HCT116 (cell line): ENCODE measurements at regions not wholly inside any gene's neighbourhood (a gene's known extent, or its start where the extent isn't known, plus 50 kb on each side); places are given as distances from the start of the nearest gene placed in this dataset.

Source experiments
- ATAC-seq: fragments of 200-7000 bp; cut with Tn5 transposase; 2 replicates; pipeline ENCODE4 v1.9.1; 2020; ENCODE audit warnings: mild to moderate bottlenecking, moderate library complexity
- BruUV-seq: library from RNA; stranded (reverse); fragments of 400-500 nt; replicated peaks from 2 replicates; lab custom pipeline; 2021; lab: Mats Ljungman, UMichigan
- CTCF ChIA-PET: fragments of 300-600 bp; sonication (Branson Sonifier 250); formaldehyde crosslinking; loops from one replicate; lab custom pipeline; 2021; ENCODE audit warnings: antibody characterized with exemption; lab: Charles Lee
- POLR2A ChIA-PET: fragments of 300-600, 350-600 bp; sonication (Branson Sonifier 250); formaldehyde crosslinking; loops from one replicate; lab custom pipeline; 2021; ENCODE audit warnings: antibody characterized with exemption; lab: Charles Lee
- RAD21 ChIA-PET, 2 experiments: fragments of 300-600 bp; sonication (Branson Sonifier 250); formaldehyde crosslinking; loops; one replicate each; lab custom pipeline; 2023; ENCODE audit warnings: low total read pairs in 2 of 2; ENCODE audit not compliant: uncharacterized antibody in 2 of 2, unreplicated experiment in 2 of 2, low non-redundant PET in 1 of 2; lab: Charles Lee
- DNase-seq: peaks from one replicate; pipeline ENCODE4 v3.0.0-alpha.2; 2010; ENCODE audit warnings: low read depth, low spot score
- H2AFZ ChIP-seq: fragments of 200-600 bp; shearing (Covaris generic), sonication (generic); 2 replicates; pipeline ENCODE4 v1.6.1; 2017; ENCODE audit warnings: low read depth, mixed run types, mixed read lengths, antibody characterized with exemption, low read length; ENCODE audit not compliant: poor library complexity, severe bottlenecking
- H3K27ac ChIP-seq: 2 replicates; pipeline ENCODE4 v1.5.1; 2012; ENCODE audit warnings: low read depth, low read length
- H3K27me3 ChIP-seq: fragments of 200-600 bp; sonication (generic); 2 replicates; pipeline ENCODE4 v1.6.1; 2016; ENCODE audit warnings: mixed run types, low read length, mixed read lengths; ENCODE audit not compliant: insufficient read depth
- H3K36me3 ChIP-seq, 2 experiments: fragments of 200-500 bp in 1 of 2; fragments of 200-600 bp in 1 of 2; sonication (Bioruptor generic) in 1 of 2; sonication (generic) in 1 of 2; 2 replicates each; pipeline versions ENCODE4 v1.5.1 to v1.6.1; 2014 to 2016; ENCODE audit warnings: low read length in 2 of 2, inconsistent platforms in 1 of 2, mixed read lengths in 1 of 2, mixed run types in 1 of 2; ENCODE audit not compliant: insufficient read depth in 2 of 2, control insufficient read depth in 1 of 2
- H3K4me1 ChIP-seq, 2 experiments: fragments of 200-600 bp in 1 of 2; sonication (generic) in 1 of 2; 2 replicates each; pipeline versions ENCODE4 v1.5.1 to v1.6.1; 2012 to 2017; ENCODE audit warnings: low read length in 2 of 2, inconsistent platforms in 1 of 2, mild to moderate bottlenecking in 1 of 2, mixed read lengths in 1 of 2, mixed run types in 1 of 2, moderate library complexity in 1 of 2; ENCODE audit not compliant: insufficient read depth in 2 of 2, control insufficient read depth in 1 of 2
- H3K4me2 ChIP-seq: fragments of 200-600 bp; sonication (generic); 2 replicates; pipeline ENCODE4 v1.6.1; 2017; ENCODE audit warnings: mixed run types, low read length, mixed read lengths
- H3K4me3 ChIP-seq, 2 experiments: fragments of 200-600 bp in 1 of 2; sonication (generic) in 1 of 2; replicated peaks in 1 of 2; 2 replicates each; pipeline ENCODE4 v1.5.1; 2011 to 2016; ENCODE audit warnings: low read length in 2 of 2, control low read depth in 1 of 2, low read depth in 1 of 2, mild to moderate bottlenecking in 1 of 2, mixed read lengths in 1 of 2, mixed run types in 1 of 2
- H3K79me2 ChIP-seq: fragments of 200-600 bp; sonication (generic); 2 replicates; pipeline ENCODE4 v1.6.1; 2017; ENCODE audit warnings: mild to moderate bottlenecking, mixed run types, low read length, moderate library complexity, mixed read lengths; ENCODE audit not compliant: insufficient read depth
- H3K9ac ChIP-seq: fragments of 200-600 bp; sonication (generic); 2 replicates; pipeline ENCODE4 v1.6.1; 2016; ENCODE audit warnings: low read length, mixed read lengths
- H3K9me2 ChIP-seq: fragments of 200-600 bp; sonication (generic), shearing (Covaris generic); 2 replicates; pipeline ENCODE4 v1.6.1; 2017; ENCODE audit warnings: mixed run types, mild to moderate bottlenecking, moderate library complexity; ENCODE audit not compliant: insufficient read depth
- H3K9me3 ChIP-seq, 2 experiments: fragments of 200-500 bp in 1 of 2; fragments of 200-600 bp in 1 of 2; sonication (Bioruptor generic) in 1 of 2; sonication (generic) in 1 of 2; 2 replicates each; pipeline ENCODE4 v1.6.1; 2014 to 2017; ENCODE audit warnings: low read length in 2 of 2, mixed read lengths in 2 of 2, inconsistent platforms in 1 of 2, low read depth in 1 of 2, mild to moderate bottlenecking in 1 of 2, mixed run types in 1 of 2, moderate library complexity in 1 of 2; ENCODE audit not compliant: control insufficient read depth in 1 of 2, insufficient read depth in 1 of 2
- H4K20me1 ChIP-seq: fragments of 200-600 bp; sonication (generic), shearing (Covaris generic); 2 replicates; pipeline ENCODE4 v1.6.1; 2017; ENCODE audit warnings: mixed run types, mild to moderate bottlenecking, moderate library complexity; ENCODE audit not compliant: insufficient read depth
- CBX3 ChIP-seq: IDR thresholded peaks from 2 replicates; pipeline ENCODE4 v1.6.1; 2012; ENCODE audit warnings: low read depth
- EZH2phosphoT487 ChIP-seq: fragments of 200-600 bp; IDR thresholded peaks from 2 replicates; pipeline ENCODE4 v1.6.1; 2018; ENCODE audit warnings: antibody characterized with exemption, borderline replicate concordance
- JUND ChIP-seq: IDR thresholded peaks from 2 replicates; pipeline ENCODE4 v1.6.1; 2012
- POLR2A ChIP-seq: IDR thresholded peaks from 2 replicates; pipeline ENCODE4 v1.7.0; 2011; ENCODE audit warnings: borderline replicate concordance; ENCODE audit not compliant: insufficient read depth, insufficient read length; ENCODE audit errors: extremely low read depth
- POLR2AphosphoS5 ChIP-seq: IDR thresholded peaks from 2 replicates; pipeline ENCODE4 v1.6.1; 2011; ENCODE audit warnings: mild to moderate bottlenecking, low read depth, low read length, moderate library complexity
- YY1 ChIP-seq: IDR thresholded peaks from 2 replicates; pipeline ENCODE4 v1.6.1; 2011; ENCODE audit warnings: low read length, low read depth, moderate library complexity, mild to moderate bottlenecking; ENCODE audit not compliant: insufficient replicate concordance; ENCODE audit errors: extremely low read depth
- ZFX ChIP-seq: fragments of 450-650 bp; IDR thresholded peaks from 2 replicates; pipeline ENCODE4 v1.6.1; 2017
- ZNF274 ChIP-seq: fragments of 200-500 bp; sonication (Bioruptor generic); IDR thresholded peaks from 2 replicates; pipeline ENCODE4 v1.6.1; 2014; ENCODE audit warnings: mild to moderate bottlenecking, low read depth, low read length, inconsistent platforms
- intact Hi-C: fragments of 100-400 bp; cut with micrococcal nuclease; formaldehyde crosslinking; loops from 2 replicates; pipeline ENCODE4 v1.10.0; 2022
- TF ChIP-seq, protein P1 (sequence below): IDR thresholded peaks from 2 replicates; pipeline ENCODE4 v1.6.1; 2012; ENCODE audit warnings: low read depth
- TF ChIP-seq, protein P2 (sequence below): IDR thresholded peaks from 2 replicates; pipeline ENCODE4 v1.6.1; 2011; ENCODE audit warnings: mild to moderate bottlenecking, low read length, moderate library complexity; ENCODE audit not compliant: insufficient replicate concordance; ENCODE audit errors: extremely low read depth

DNA sequence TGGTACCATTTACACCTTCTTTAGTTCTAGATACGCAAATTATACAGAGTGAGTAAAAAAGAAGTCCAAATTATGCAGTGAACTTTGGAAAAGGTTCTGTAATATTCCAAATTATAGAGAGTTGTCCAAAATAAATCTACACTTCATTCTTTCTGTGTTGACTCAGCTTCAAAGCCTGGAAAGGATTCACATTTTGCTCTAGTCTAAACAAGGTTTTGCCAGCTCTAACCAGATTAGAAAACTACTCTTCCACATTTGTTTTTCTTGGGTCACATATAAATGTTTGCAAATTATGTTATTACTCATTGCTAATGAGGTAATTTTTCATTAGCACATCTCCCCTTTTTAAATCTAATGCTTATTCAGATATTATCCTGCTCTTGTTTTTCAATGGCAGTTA is 1562.4 kb upstream of the SEL1L start:
- intact Hi-C loops: no loop called here
- DNase-seq (no peak), ATAC-seq (no peak)
- ChIA-PET CTCF (no interaction called here), RAD21 (no interaction called here), POLR2A (no interaction called here)
- no TSS peak for BruUV-seq
- H3K9ac ChIP-seq: no peak overlapping the region
- no peak for TF ChIP-seq POLR2A
- TF ChIP-seq CBX3: no peak
- no peak for TF ChIP-seq YY1
- no peak for TF ChIP-seq ZFX
- no peak for TF ChIP-seq EZH2phosphoT487
- TF ChIP-seq POLR2AphosphoS5: no peak
- TF ChIP-seq ZNF274: no peak
- TF ChIP-seq, protein P1, sequence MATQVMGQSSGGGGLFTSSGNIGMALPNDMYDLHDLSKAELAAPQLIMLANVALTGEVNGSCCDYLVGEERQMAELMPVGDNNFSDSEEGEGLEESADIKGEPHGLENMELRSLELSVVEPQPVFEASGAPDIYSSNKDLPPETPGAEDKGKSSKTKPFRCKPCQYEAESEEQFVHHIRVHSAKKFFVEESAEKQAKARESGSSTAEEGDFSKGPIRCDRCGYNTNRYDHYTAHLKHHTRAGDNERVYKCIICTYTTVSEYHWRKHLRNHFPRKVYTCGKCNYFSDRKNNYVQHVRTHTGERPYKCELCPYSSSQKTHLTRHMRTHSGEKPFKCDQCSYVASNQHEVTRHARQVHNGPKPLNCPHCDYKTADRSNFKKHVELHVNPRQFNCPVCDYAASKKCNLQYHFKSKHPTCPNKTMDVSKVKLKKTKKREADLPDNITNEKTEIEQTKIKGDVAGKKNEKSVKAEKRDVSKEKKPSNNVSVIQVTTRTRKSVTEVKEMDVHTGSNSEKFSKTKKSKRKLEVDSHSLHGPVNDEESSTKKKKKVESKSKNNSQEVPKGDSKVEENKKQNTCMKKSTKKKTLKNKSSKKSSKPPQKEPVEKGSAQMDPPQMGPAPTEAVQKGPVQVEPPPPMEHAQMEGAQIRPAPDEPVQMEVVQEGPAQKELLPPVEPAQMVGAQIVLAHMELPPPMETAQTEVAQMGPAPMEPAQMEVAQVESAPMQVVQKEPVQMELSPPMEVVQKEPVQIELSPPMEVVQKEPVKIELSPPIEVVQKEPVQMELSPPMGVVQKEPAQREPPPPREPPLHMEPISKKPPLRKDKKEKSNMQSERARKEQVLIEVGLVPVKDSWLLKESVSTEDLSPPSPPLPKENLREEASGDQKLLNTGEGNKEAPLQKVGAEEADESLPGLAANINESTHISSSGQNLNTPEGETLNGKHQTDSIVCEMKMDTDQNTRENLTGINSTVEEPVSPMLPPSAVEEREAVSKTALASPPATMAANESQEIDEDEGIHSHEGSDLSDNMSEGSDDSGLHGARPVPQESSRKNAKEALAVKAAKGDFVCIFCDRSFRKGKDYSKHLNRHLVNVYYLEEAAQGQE: no peak
- TF ChIP-seq, protein P2, sequence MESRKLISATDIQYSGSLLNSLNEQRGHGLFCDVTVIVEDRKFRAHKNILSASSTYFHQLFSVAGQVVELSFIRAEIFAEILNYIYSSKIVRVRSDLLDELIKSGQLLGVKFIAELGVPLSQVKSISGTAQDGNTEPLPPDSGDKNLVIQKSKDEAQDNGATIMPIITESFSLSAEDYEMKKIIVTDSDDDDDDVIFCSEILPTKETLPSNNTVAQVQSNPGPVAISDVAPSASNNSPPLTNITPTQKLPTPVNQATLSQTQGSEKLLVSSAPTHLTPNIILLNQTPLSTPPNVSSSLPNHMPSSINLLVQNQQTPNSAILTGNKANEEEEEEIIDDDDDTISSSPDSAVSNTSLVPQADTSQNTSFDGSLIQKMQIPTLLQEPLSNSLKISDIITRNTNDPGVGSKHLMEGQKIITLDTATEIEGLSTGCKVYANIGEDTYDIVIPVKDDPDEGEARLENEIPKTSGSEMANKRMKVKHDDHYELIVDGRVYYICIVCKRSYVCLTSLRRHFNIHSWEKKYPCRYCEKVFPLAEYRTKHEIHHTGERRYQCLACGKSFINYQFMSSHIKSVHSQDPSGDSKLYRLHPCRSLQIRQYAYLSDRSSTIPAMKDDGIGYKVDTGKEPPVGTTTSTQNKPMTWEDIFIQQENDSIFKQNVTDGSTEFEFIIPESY: no peak
- no peak for TF ChIP-seq JUND
- H3K9me3 ChIP-seq: peaks cover 0 to 21% of the 10 kb centered on the region in 2 experiments; a peak in 2 of 4 replicates
- H3K4me2 ChIP-seq: no peak overlapping the region
- no peak overlapping the region for H3K27ac ChIP-seq
- no peaks in the 10 kb centered on the region for H3K36me3 ChIP-seq
- H3K4me3 ChIP-seq: no peak overlapping the region
- H3K27me3 ChIP-seq: no peaks in the 10 kb centered on the region
- no peaks in the 10 kb centered on the region for H3K9me2 ChIP-seq
- no peaks in the 10 kb centered on the region for H3K4me1 ChIP-seq
- H3K79me2 ChIP-seq: no peaks in the 10 kb centered on the region
- no peak overlapping the region for H2AFZ ChIP-seq
- H4K20me1 ChIP-seq: no peaks in the 10 kb centered on the region
